ENCODE measurements at regions not wholly inside any gene's neighbourhood (a gene's known extent, or its start where the extent isn't known, plus 50 kb on each side); places are given as distances from the start of the nearest gene placed in this dataset.

- no peak for DNase-seq (ENCODE audit: low spot score)
Measured at GRCh38 chr12:41891226-41891625, 253.4 kb downstream of the GXYLT1 start.

- no peak for DNase-seq (ENCODE audit: low spot score)
Measured at GRCh38 chr12:41888285-41888684, 256.4 kb downstream of the GXYLT1 start.

DNA sequence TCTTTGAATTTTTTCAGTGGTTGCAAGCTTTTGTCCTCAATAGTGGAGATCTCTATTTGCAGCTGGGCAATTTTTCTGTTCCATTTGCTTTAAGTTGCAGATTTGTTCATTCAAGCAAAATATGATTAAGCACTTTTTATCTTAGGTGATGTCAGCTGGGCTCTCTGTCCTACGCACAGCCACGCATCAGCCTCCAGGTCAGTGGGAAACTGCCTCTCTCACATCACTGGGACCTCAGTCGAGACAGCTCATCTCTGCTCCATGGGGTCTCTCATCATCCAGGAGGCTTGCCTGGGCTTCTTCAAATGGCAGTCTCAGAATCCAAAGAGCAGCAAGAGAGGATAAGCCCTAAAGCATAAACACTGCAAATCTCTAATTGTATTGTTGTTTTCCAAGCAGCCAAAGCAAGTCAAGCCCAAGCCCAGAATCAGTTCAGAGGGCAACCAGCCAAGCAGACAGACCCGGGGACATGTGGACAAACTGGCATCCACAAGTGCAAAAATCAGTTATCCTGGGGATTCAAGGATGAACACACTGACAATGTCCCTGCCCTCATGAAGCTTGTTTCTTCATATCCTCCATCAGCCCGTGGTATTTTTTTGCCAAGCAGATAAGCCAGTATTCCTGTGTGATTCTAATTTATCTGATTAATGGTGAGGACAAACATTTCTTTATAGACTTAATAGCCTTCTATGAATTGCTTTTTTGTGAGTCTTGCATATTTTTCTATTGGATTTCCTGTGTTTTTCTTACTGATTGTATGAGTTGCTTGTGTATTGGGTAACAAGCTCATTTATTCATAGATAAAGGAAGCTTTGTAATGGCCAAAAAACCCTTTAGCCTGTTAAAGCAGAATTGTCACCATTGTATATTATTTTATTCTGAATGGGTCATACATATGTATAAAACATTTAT lies 262.5 kb downstream of the GXYLT1 start:
- no peak for DNase-seq (ENCODE audit: low spot score)

DNA sequence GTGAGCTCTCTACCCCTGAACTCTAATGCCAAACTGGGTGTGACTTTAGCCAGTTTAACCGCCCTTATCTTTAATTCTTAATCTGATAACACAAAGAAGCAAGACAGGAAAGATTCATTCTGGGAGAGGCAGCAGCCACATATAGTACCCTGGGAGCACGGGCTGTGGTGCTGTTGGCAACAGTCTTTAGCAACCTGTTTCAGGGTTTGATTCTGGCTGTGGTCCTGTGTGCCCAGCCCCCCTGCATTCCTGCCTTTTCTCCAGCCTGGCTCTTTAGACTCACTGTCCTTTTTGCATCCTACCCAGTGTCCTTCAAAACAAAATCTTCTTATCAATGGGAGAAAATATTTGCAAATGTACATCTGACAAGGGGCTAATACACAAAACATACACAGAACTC lies 275.2 kb downstream of the GXYLT1 start:
- no peak for DNase-seq (ENCODE audit: low spot score)

DNA sequence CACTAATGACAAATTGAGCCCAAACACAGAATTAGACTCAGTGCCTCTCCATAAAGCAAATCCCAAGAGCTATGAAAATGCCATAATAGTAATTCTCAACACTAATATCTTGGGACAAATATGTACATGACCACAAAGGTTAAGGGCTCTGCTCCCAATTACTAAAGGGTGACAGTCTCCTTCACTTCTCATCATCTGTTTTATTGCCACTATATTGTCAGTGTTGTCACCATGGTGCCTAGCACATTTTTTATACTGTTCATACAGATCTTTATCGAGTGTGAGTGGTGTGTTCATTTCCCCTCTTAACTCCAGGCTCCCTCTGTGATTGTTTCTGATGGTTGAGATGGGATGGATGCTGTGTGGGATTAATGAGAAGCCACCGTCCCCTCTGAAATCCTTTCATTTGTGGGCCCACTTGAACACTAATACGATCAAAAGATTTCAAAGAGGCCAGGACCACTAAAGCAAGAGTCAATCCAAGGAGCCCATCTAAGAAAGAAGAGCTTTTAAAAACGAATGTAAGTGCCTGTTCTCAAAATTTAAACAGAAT lies 277.7 kb downstream of the GXYLT1 start:
- no peak for DNase-seq (ENCODE audit: low spot score)

DNA sequence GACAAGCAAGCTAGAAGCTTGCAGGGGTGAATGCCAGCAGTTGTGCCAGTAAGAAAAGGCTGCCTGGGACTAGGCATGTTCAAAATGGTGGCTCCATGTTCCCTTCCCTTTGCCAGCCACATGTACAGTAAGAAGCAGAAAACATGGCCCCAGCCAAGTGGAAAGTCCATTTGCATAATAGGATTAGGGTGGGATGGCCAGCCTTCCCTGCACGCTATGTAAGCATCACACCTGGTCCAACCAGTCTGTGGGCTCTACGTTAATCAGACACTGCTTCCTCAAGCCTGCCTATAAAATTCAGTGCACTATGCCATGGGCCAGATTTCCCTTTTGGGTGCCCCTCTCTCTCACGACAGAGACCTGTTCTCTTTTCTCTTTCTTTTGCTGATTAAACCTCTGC lies 288.4 kb downstream of the GXYLT1 start:
- DNase-seq (ENCODE audit: low spot score), result no peak

- DNase-seq (ENCODE audit: low spot score), result no peak
Measured at GRCh38 chr12:41850046-41850445, 294.6 kb downstream of the GXYLT1 start.

GRCh38 chr12:41846718-41847117 lies 298.0 kb downstream of the GXYLT1 start:
- DNase-seq (ENCODE audit: low spot score), result no peak

DNA sequence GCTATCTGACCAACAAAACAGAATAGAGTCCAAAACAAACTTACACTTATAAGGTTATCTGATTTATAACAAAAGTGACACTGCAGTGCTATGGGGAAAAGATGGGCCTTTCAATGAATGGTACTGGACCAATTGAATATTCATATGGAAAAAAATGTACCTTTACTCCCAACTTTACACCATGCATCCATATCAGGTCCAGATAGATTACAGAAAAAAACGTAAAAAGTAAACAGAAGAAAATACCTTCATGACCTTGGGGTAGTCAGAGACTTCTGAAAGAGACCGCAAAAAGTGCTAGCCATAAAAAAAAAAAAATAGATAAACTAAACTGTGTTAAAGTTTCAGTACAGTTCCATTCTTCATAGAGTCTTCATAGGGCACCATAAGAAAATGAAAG lies 308.3 kb downstream of the GXYLT1 start:
- DNase-seq (ENCODE audit: low spot score), result no peak

DNA sequence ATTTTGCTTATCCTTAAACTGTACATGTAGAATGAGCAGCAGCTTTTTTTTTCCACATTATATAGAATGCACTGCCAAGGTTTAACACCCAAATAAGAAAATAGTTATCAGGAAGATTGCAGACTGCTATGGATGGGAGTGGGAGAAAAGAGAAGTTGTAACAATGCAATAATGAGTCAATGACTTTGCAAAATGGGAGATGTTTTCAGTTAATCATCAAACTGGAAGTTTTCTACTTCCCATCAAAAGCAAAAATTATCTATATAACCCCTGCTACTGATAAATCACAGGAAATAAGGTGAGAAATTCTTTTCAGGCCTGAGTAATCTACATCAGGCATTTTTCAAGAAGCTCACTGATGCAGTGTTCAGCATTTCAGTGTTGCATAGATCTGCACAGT lies 309.1 kb downstream of the GXYLT1 start:
- DNase-seq (ENCODE audit: low spot score), result no peak

- DNase-seq (ENCODE audit: low spot score), result no peak
Measured at GRCh38 chr12:41819948-41820347, 324.7 kb downstream of the GXYLT1 start.

GRCh38 chr12:41804026-41804425 lies 340.6 kb downstream of the GXYLT1 start:
- DNase-seq (ENCODE audit: low spot score), result no peak

GRCh38 chr12:41802803-41803202 lies 341.9 kb downstream of the GXYLT1 start:
- DNase-seq (ENCODE audit: low spot score), result no peak

GRCh38 chr12:41801261-41801660 lies 343.4 kb downstream of the GXYLT1 start:
- no peak for DNase-seq (ENCODE audit: low spot score)

GRCh38 chr12:41799671-41800070 lies 345.0 kb downstream of the GXYLT1 start:
- DNase-seq (ENCODE audit: low spot score), result no peak

- peak; percentile 47 for DNase-seq (ENCODE audit: low spot score)
Measured at GRCh38 chr12:41795910-41796309, 348.8 kb downstream of the GXYLT1 start.

DNA sequence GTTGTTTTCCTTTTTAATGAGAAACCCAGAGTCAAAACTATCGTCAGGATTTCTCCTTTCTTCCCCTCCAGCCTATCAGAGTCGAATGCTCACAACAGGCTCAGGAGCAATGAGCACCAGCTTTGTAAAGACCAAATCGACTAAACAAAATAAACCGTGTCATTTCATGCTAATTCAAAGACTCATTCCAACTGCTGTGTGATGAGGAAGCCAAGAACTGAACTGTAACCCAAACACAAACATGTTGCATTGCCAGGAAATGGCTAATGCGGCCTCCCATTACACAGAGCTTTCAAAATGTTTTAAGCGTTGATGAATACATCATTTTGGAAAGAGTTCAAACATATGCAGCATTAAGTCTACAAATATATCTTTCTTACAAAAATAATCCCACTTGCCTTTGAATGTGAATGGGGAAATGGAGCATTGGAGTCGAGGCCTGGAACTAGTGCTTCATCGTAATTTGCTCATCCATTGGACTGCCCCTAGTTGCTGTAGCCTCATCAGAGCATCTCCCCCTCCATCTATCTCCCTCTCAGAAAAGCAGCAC lies 349.5 kb downstream of the GXYLT1 start:
- no peak for DNase-seq (ENCODE audit: low spot score)

GRCh38 chr12:41794336-41794735 lies 350.3 kb downstream of the GXYLT1 start:
- DNase-seq (ENCODE audit: low spot score), result no peak

DNA sequence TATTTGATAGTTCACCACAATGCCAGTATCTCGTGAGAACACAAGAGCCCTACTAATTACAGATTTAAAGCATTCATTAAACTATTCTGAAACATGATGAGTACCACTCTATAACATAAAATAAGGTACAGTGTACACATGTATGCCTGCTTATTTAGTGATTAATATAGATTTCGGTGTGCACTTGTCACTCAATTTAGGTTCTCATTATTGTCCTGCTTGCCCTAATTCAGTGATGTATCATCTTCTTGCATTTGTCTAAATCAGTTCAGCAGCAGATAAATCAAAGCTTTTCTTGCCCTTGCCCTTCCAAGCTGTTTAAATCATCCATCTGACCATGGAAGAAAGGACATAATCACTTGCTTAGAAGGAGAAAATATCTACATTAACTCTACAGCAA lies 359.7 kb downstream of the GXYLT1 start:
- DNase-seq (ENCODE audit: low spot score), result no peak

DNA sequence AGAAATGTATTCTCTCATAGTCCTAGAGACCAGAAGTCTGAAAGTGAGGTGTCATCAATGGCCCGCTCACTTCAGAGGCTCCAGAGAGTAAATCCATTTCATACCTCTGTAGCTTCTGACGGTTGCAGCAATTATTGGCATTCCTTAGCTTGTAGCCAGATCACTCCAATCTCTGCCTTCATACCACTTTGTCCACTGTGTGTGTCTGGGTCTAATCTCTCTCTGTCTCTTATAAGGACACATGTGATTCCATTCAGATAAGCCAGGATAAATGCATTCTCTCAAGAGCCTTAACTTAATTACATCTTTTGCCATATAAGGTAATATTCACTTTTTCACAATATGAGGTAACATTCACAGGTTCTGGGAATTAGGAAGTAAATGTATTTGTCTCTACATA lies 365.7 kb downstream of the GXYLT1 start:
- no peak for DNase-seq (ENCODE audit: low spot score)

DNA sequence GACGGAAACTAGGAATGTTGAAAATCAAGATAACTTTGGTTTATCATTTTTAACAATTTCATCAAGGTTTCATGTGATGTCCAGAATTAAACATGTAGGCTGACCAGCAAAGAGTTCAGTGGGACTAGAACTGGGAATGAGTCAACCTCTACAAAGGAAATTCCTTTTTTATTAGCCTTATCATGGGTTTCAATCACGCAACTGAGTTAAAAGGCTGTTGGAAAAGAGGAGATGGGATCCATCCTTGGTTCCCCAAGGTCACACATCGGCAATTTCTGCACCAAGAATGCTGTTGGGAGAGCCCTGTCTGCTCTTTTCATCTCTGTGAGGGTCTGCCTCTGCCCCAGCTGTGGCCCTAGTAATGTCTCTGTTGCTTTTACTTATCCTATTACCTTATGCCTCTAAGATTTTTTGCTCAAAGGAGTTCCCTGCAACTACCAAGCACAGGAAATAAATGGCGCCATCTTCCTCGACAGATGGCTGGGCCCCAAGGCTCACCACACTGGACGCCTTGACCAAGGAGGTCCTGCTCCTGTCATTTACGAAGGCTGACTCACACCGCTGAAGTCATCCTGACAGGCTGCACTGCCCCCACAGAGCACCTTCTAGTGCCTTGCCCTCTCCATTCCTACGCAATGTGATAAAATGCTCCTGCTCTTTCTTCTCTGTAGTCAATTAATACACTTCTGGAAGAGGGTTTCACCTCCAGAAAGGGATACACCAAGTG lies 367.4 kb downstream of the GXYLT1 start:
- no peak for DNase-seq (ENCODE audit: low spot score)

DNA sequence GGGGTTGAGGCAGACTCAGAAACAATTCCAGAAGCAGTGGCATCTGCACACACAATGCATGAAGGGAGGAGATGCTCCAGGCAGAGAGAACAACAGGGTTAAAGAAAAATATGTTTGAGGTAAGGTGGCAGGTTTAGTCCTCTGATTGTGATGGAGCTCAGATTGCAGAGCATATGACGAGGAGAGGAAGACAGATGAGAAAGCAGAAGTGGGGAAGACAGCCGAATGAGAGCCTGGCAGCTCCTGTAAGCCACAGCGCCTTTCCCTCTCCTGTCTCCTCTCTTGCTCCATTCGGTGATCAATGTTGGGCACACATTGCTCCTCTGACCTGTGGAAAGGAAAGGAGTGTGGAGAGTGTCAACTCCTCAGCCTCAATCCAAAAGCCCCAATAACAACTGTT lies 372.2 kb downstream of the GXYLT1 start:
- DNase-seq (ENCODE audit: low spot score), result no peak

DNA sequence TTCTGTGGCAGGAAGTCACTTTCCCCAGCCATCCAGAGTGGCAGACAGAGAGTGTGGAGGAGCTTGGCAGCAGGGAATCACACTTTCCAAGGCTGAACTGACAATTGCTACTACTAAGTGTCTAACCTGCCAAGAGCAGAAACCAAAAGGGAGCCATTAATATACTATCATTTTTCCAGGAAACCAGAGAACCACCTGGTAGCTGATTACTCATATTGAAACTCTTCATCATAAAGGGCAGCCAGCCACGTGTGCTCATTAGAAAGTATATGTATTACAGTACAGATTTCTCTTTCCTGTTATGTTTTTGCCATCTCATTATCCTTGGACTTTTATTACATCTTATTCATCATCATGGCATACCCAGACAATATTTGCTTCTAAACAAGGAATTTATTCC lies 374.9 kb downstream of the GXYLT1 start:
- no peak for DNase-seq (ENCODE audit: low spot score)

Data from HuH-7 (cell line).